IMR-90 (cell line): ENCODE measurements at regions not wholly inside any gene's neighbourhood (a gene's known extent, or its start where the extent isn't known, plus 50 kb on each side); places are given as distances from the start of the nearest gene placed in this dataset.

ENCODE experiments used
- ATAC-seq: fragments of 200-7000 bp; cut with Tn5 transposase; 2 replicates; pipeline ENCODE4 v1.9.1; 2020; ENCODE audit warnings: low read depth, mild to moderate bottlenecking, moderate library complexity
- BruUV-seq: library from RNA; stranded (reverse); fragments of 400-500 nt; replicated peaks from 2 replicates; lab custom pipeline; 2021; lab: Mats Ljungman, UMichigan
- CTCF ChIA-PET: fragments of 300-600 bp; formaldehyde crosslinking; extraction: SDS; loops from one replicate; lab custom pipeline; 2021; ENCODE audit warnings: antibody characterized with exemption; lab: Yijun Ruan, JAX
- POLR2A ChIA-PET: fragments of 300-600 bp; sonication (Branson Sonifier 250); formaldehyde crosslinking; loops from one replicate; lab custom pipeline; 2022; ENCODE audit warnings: antibody characterized with exemption; ENCODE audit not compliant: unreplicated experiment; lab: Charles Lee
- DNase-seq: peaks from one replicate; pipeline ENCODE4 v3.0.0; 2013
- H2AFZ ChIP-seq: replicated peaks from 2 replicates; pipeline ENCODE3; 2013; ENCODE audit warnings: low read length, mild to moderate bottlenecking; ENCODE audit not compliant: poor library complexity
- H2AK5ac ChIP-seq: 2 replicates; pipeline ENCODE4 v1.6.1; 2013; ENCODE audit warnings: low read depth, low read length, inconsistent platforms
- H2AK9ac ChIP-seq: replicated peaks from 2 replicates; pipeline ENCODE3; 2013; ENCODE audit warnings: mild to moderate bottlenecking, low read depth, low read length, moderate library complexity; ENCODE audit not compliant: poor library complexity
- H2BK120ac ChIP-seq: 2 replicates; pipeline ENCODE4 v1.6.1; 2013; ENCODE audit warnings: low read depth, low read length, inconsistent platforms
- H2BK15ac ChIP-seq: 3 replicates; pipeline ENCODE4 v1.6.1; 2013; ENCODE audit warnings: low read depth, low read length, inconsistent platforms
- H2BK20ac ChIP-seq: 2 replicates; pipeline ENCODE4 v1.6.1; 2013; ENCODE audit warnings: low read depth, mild to moderate bottlenecking, inconsistent platforms, low read length, moderate library complexity
- H2BK5ac ChIP-seq: 2 replicates; pipeline ENCODE4 v1.6.1; 2013; ENCODE audit warnings: mild to moderate bottlenecking, low read depth, low read length, inconsistent platforms; ENCODE audit not compliant: poor library complexity, severe bottlenecking
- H3K14ac ChIP-seq: replicated peaks from 2 replicates; pipeline ENCODE4 v1.6.1; 2013; ENCODE audit warnings: low read depth, low read length, inconsistent platforms
- H3K18ac ChIP-seq: 2 replicates; pipeline ENCODE4 v1.6.1; 2013; ENCODE audit warnings: low read depth, low read length, control low read depth
- H3K23ac ChIP-seq: 2 replicates; pipeline ENCODE4 v1.6.1; 2013; ENCODE audit warnings: low read depth, low read length, inconsistent platforms
- H3K27ac ChIP-seq: 2 replicates; pipeline ENCODE4 v1.5.1; 2013; ENCODE audit warnings: mild to moderate bottlenecking, control low read depth, low read length; ENCODE audit not compliant: insufficient read depth
- H3K27me3 ChIP-seq: 2 replicates; pipeline ENCODE4 v1.6.1; 2013; ENCODE audit warnings: low read length; ENCODE audit not compliant: control insufficient read depth, insufficient read depth
- H3K36me3 ChIP-seq: 2 replicates; pipeline ENCODE4 v1.6.1; 2013; ENCODE audit warnings: low read length, mixed read lengths; ENCODE audit not compliant: control insufficient read depth, insufficient read depth
- H3K4ac ChIP-seq: 2 replicates; pipeline ENCODE4 v1.6.1; 2013; ENCODE audit warnings: low read depth, low read length, inconsistent platforms
- H3K4me1 ChIP-seq: 2 replicates; pipeline ENCODE4 v1.6.1; 2013; ENCODE audit warnings: low read length, mixed read lengths; ENCODE audit not compliant: control insufficient read depth, insufficient read depth
- H3K4me2 ChIP-seq: 2 replicates; pipeline ENCODE4 v1.6.1; 2013; ENCODE audit warnings: low read depth, mild to moderate bottlenecking, control low read depth, low read length, moderate library complexity
- H3K4me3 ChIP-seq: 2 replicates; pipeline ENCODE4 v1.5.1; 2013; ENCODE audit warnings: low read depth, mild to moderate bottlenecking, control low read depth, low read length, moderate library complexity; ENCODE audit not compliant: insufficient read depth
- H3K56ac ChIP-seq: 2 replicates; pipeline ENCODE4 v1.6.1; 2013; ENCODE audit warnings: low read length, inconsistent platforms; ENCODE audit not compliant: insufficient read depth; ENCODE audit errors: extremely low read depth
- H3K79me1 ChIP-seq, 2 experiments: 2 replicates each; pipeline ENCODE4 v1.6.1; 2013; ENCODE audit warnings: low read length in 2 of 2, inconsistent platforms in 1 of 2, low read depth in 1 of 2
- H3K9ac ChIP-seq: 2 replicates; pipeline ENCODE4 v1.6.1; 2013; ENCODE audit warnings: low read depth, low read length, control low read depth
- H3K9me1 ChIP-seq: 2 replicates; pipeline ENCODE4 v1.6.1; 2013; ENCODE audit warnings: low read length, inconsistent platforms; ENCODE audit not compliant: insufficient read depth
- H3K9me3 ChIP-seq: 2 replicates; pipeline ENCODE4 v1.6.1; 2013; ENCODE audit warnings: low read length; ENCODE audit not compliant: control insufficient read depth, insufficient read depth
- H4K20me1 ChIP-seq: 2 replicates; pipeline ENCODE4 v1.6.1; 2013; ENCODE audit warnings: low read length, inconsistent platforms; ENCODE audit not compliant: insufficient read depth
- H4K5ac ChIP-seq: 2 replicates; pipeline ENCODE4 v1.6.1; 2013; ENCODE audit warnings: mild to moderate bottlenecking, low read depth, low read length, control low read depth
- H4K8ac ChIP-seq, 2 experiments: 2 replicates each; pipeline ENCODE4 v1.6.1; 2013; ENCODE audit warnings: low read depth in 2 of 2, low read length in 2 of 2, control low read depth in 1 of 2, inconsistent platforms in 1 of 2
- H4K91ac ChIP-seq: 2 replicates; pipeline ENCODE4 v1.6.1; 2013; ENCODE audit warnings: low read depth, low read length, inconsistent platforms; ENCODE audit not compliant: insufficient read depth
- RAD21 ChIP-seq: IDR thresholded peaks from 2 replicates; pipeline ENCODE4 v1.6.1; 2012; ENCODE audit warnings: low read length, improper control_type of control experiment
- RCOR1 ChIP-seq: IDR thresholded peaks from 2 replicates; pipeline ENCODE4 v1.6.1; 2012; ENCODE audit warnings: mild to moderate bottlenecking, low read length, improper control_type of control experiment; ENCODE audit not compliant: insufficient replicate concordance
- RFX5 ChIP-seq: IDR thresholded peaks from 2 replicates; pipeline ENCODE4 v1.8.0; 2012; ENCODE audit warnings: low read depth, mild to moderate bottlenecking, low read length, moderate library complexity
- dilution Hi-C: fragments of 300-500 bp; cut with HindIII; formaldehyde crosslinking; loops from one replicate; pipeline ENCODE4 v1.14.3; 2018; ENCODE audit warnings: low sequenced_read_pairs; ENCODE audit not compliant: unreplicated experiment
- in situ Hi-C: fragments of 300-500 bp; cut with MboI; formaldehyde crosslinking; loops from 3 replicates; pipeline ENCODE4 v1.14.3; 2019; ENCODE audit warnings: low sequenced_read_pairs, inconsistent platforms, mixed read lengths
- intact Hi-C: fragments of 100-400 bp; cut with micrococcal nuclease; formaldehyde crosslinking; loops from 2 replicates; pipeline ENCODE4 v1.10.0; 2022
- TF ChIP-seq, protein P1 (sequence below): fragments of 150-350 bp; IDR thresholded peaks from 2 replicates; pipeline ENCODE4 v1.6.1; 2016; ENCODE audit warnings: low read depth, mild to moderate bottlenecking, low read length, moderate library complexity, borderline replicate concordance
- TF ChIP-seq, protein P2 (sequence below): fragments of 150-350 bp; IDR thresholded peaks from 2 replicates; pipeline ENCODE4 v1.6.1; 2017; ENCODE audit warnings: mild to moderate bottlenecking, antibody characterized with exemption, low read length, low read depth

GRCh38 chr11:37320921-37321320 lies 722.9 kb upstream of the RAG2 start:
- Histone ChIP-seq H2BK5ac (no peak overlapping the region), H2AK9ac (no peak overlapping the region), H2BK15ac (no peak overlapping the region), H3K27me3 (no peaks in the 10 kb centered on the region), H3K4me3 (no peak overlapping the region), H3K36me3 (no peaks in the 10 kb centered on the region), H4K20me1 (no peaks in the 10 kb centered on the region), H3K27ac (no peak overlapping the region), H2BK120ac (no peak overlapping the region), H3K14ac (no peak overlapping the region), H3K9me1 (no peaks in the 10 kb centered on the region), H3K18ac (no peak overlapping the region), H3K56ac (no peak overlapping the region), H4K5ac (no peak overlapping the region), H3K79me1 (no peaks in the 10 kb centered on the region), H2AFZ (no peak overlapping the region), H3K4ac (no peak overlapping the region), H4K91ac (no peak overlapping the region), H3K4me1 (no peaks in the 10 kb centered on the region), H2BK20ac (no peak overlapping the region), H3K4me2 (no peak overlapping the region), H3K23ac (no peak overlapping the region), H3K9ac (no peak overlapping the region), H2AK5ac (no peak overlapping the region), H4K8ac (no peak overlapping the region), H3K9me3 (no peaks in the 10 kb centered on the region)
- ATAC-seq (no peak), DNase-seq (no peak)
- ChIA-PET POLR2A (no interaction called here), CTCF (no interaction called here)
- TF ChIP-seq RAD21 (no peak), RCOR1 (no peak), RFX5 (no peak)
- TF ChIP-seq, protein P1, sequence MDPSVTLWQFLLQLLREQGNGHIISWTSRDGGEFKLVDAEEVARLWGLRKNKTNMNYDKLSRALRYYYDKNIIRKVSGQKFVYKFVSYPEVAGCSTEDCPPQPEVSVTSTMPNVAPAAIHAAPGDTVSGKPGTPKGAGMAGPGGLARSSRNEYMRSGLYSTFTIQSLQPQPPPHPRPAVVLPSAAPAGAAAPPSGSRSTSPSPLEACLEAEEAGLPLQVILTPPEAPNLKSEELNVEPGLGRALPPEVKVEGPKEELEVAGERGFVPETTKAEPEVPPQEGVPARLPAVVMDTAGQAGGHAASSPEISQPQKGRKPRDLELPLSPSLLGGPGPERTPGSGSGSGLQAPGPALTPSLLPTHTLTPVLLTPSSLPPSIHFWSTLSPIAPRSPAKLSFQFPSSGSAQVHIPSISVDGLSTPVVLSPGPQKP: no peak
- TF ChIP-seq, protein P2, sequence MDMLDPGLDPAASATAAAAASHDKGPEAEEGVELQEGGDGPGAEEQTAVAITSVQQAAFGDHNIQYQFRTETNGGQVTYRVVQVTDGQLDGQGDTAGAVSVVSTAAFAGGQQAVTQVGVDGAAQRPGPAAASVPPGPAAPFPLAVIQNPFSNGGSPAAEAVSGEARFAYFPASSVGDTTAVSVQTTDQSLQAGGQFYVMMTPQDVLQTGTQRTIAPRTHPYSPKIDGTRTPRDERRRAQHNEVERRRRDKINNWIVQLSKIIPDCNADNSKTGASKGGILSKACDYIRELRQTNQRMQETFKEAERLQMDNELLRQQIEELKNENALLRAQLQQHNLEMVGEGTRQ: no peak
- in situ Hi-C loops (no loop called here), dilution Hi-C loops (no loop called here), intact Hi-C loops (no loop called here)
- BruUV-seq: no TSS peak
